ENCODE measurements at regions not wholly inside any gene's neighbourhood (a gene's known extent, or its start where the extent isn't known, plus 50 kb on each side); places are given as distances from the start of the nearest gene placed in this dataset.
A peak's percentile ranks its signal among the peaks of the same experiment; 100 is the strongest.

GRCh38 chr3:107938143-107938542 lies 152.7 kb downstream of the CD47 start:
- H3K36me3 Mint-ChIP-seq, result no peaks in the 10 kb centered on the region
- H3K9me3 Mint-ChIP-seq, result peaks cover 6% of the 10 kb centered on the region
- peaks cover 18% of the 10 kb centered on the region for H3K4me1 Mint-ChIP-seq
- ATAC-seq (no peak), DNase-seq (ENCODE audit: low spot score in 2 of 2) (no peak)
- H3K27ac Mint-ChIP-seq, result no peak overlapping the region
- no peak overlapping the region for H3K4me3 Mint-ChIP-seq

GRCh38 chr3:107934808-107935207 lies 156.0 kb downstream of the CD47 start:
- DNase-seq (ENCODE audit: low spot score in 2 of 2), result no peak
- no peaks in the 10 kb centered on the region for H3K4me1 Mint-ChIP-seq
- H3K27ac Mint-ChIP-seq, result no peak overlapping the region
- ATAC-seq, result no peak
- peaks cover 6% of the 10 kb centered on the region for H3K9me3 Mint-ChIP-seq
- H3K36me3 Mint-ChIP-seq, result no peaks in the 10 kb centered on the region
- no peak overlapping the region for H3K4me3 Mint-ChIP-seq

- ATAC-seq, result no peak
- no peaks in the 10 kb centered on the region for H3K4me1 Mint-ChIP-seq
These were observed 157.4 kb downstream of the CD47 start for GRCh38 chr3:107933450-107933849.

GRCh38 chr3:107931326-107931725 lies 159.5 kb downstream of the CD47 start:
- ATAC-seq (no peak), DNase-seq (ENCODE audit: low spot score in 2 of 2) (no peak)
- Mint-ChIP-seq H3K27ac (no peak overlapping the region), H3K4me3 (no peak overlapping the region), H3K9me3 (peaks cover 6% of the 10 kb centered on the region), H3K4me1 (peaks cover 13% of the 10 kb centered on the region), H3K36me3 (no peaks in the 10 kb centered on the region)

More at GRCh38 chr3:107933450-107933849, 157.4 kb downstream of the CD47 start:
- Mint-ChIP-seq H3K4me3 (no peak overlapping the region), H3K9me3 (peaks cover 6% of the 10 kb centered on the region), H3K27ac (no peak overlapping the region), H3K36me3 (no peaks in the 10 kb centered on the region)
- no peak for DNase-seq (ENCODE audit: low spot score in 2 of 2)

GRCh38 chr3:107929088-107929487 lies 161.7 kb downstream of the CD47 start:
- no peak for DNase-seq (ENCODE audit: low spot score in 2 of 2)
- H3K4me1 Mint-ChIP-seq, result peaks cover 13% of the 10 kb centered on the region
- peaks cover 6% of the 10 kb centered on the region for H3K9me3 Mint-ChIP-seq
- no peak overlapping the region for H3K4me3 Mint-ChIP-seq
- H3K36me3 Mint-ChIP-seq, result no peaks in the 10 kb centered on the region
- no peak overlapping the region for H3K27ac Mint-ChIP-seq
- ATAC-seq, result no peak

- DNase-seq (ENCODE audit: low spot score in 2 of 2) (no peak), ATAC-seq (peak; percentile 71)
- H3K27ac Mint-ChIP-seq, result peak overlapping the region; percentile 75
- peak overlapping the region; percentile 79 for H3K4me3 Mint-ChIP-seq
- H3K36me3 Mint-ChIP-seq, result no peaks in the 10 kb centered on the region
- no peaks in the 10 kb centered on the region for H3K9me3 Mint-ChIP-seq
- H3K4me1 Mint-ChIP-seq, result peaks cover 13% of the 10 kb centered on the region
These were observed 162.8 kb downstream of the CD47 start for GRCh38 chr3:107928084-107928445.

GRCh38 chr3:107927361-107928083 lies 163.3 kb downstream of the CD47 start:
- H3K4me3 Mint-ChIP-seq, result peak overlapping the region; percentile 79
- ATAC-seq (peak; percentile 96), DNase-seq (ENCODE audit: low spot score in 2 of 2) (peak; percentile 62 to 83)
- peak overlapping the region; percentile 75 for H3K27ac Mint-ChIP-seq
- peaks cover 13% of the 10 kb centered on the region for H3K4me1 Mint-ChIP-seq
- no peaks in the 10 kb centered on the region for H3K9me3 Mint-ChIP-seq
- no peaks in the 10 kb centered on the region for H3K36me3 Mint-ChIP-seq

- H3K9me3 Mint-ChIP-seq, result no peaks in the 10 kb centered on the region
- no peak for DNase-seq (ENCODE audit: low spot score in 2 of 2)
- no peak for ATAC-seq
- peaks cover 13% of the 10 kb centered on the region for H3K4me1 Mint-ChIP-seq
- no peaks in the 10 kb centered on the region for H3K36me3 Mint-ChIP-seq
- H3K4me3 Mint-ChIP-seq, result no peak overlapping the region
- no peak overlapping the region for H3K27ac Mint-ChIP-seq
These were observed 165.0 kb downstream of the CD47 start for GRCh38 chr3:107925851-107926250.

- Mint-ChIP-seq H3K4me3 (no peak overlapping the region), H3K4me1 (no peaks in the 10 kb centered on the region), H3K36me3 (no peaks in the 10 kb centered on the region), H3K9me3 (no peaks in the 10 kb centered on the region), H3K27ac (no peak overlapping the region)
- no peak for DNase-seq (ENCODE audit: low spot score in 2 of 2)
- no peak for ATAC-seq
These were observed 169.8 kb downstream of the CD47 start for GRCh38 chr3:107921038-107921437.

GRCh38 chr3:107920538-107920937 lies 170.3 kb downstream of the CD47 start:
- Mint-ChIP-seq H3K4me3 (no peak overlapping the region), H3K9me3 (no peaks in the 10 kb centered on the region), H3K36me3 (no peaks in the 10 kb centered on the region), H3K27ac (no peak overlapping the region), H3K4me1 (no peaks in the 10 kb centered on the region)
- peak; percentile 71 for ATAC-seq
- DNase-seq (ENCODE audit: low spot score in 2 of 2), result no peak

GRCh38 chr3:107919239-107919638 lies 171.6 kb downstream of the CD47 start:
- no peaks in the 10 kb centered on the region for H3K36me3 Mint-ChIP-seq
- no peak overlapping the region for H3K27ac Mint-ChIP-seq
- ATAC-seq (no peak), DNase-seq (ENCODE audit: low spot score in 2 of 2) (no peak)
- H3K4me1 Mint-ChIP-seq, result no peaks in the 10 kb centered on the region
- no peak overlapping the region for H3K4me3 Mint-ChIP-seq
- H3K9me3 Mint-ChIP-seq, result no peaks in the 10 kb centered on the region

GRCh38 chr3:107916171-107916570 lies 174.7 kb downstream of the CD47 start:
- DNase-seq (ENCODE audit: low spot score in 2 of 2), result no peak
- ATAC-seq, result no peak
- H3K4me3 Mint-ChIP-seq, result no peak overlapping the region
- no peaks in the 10 kb centered on the region for H3K9me3 Mint-ChIP-seq
- no peaks in the 10 kb centered on the region for H3K36me3 Mint-ChIP-seq
- H3K27ac Mint-ChIP-seq, result no peak overlapping the region
- H3K4me1 Mint-ChIP-seq, result peaks cover 6% of the 10 kb centered on the region

- H3K36me3 Mint-ChIP-seq, result no peaks in the 10 kb centered on the region
- ATAC-seq (no peak), DNase-seq (ENCODE audit: low spot score in 2 of 2) (no peak)
- H3K9me3 Mint-ChIP-seq, result no peaks in the 10 kb centered on the region
- H3K4me1 Mint-ChIP-seq, result peaks cover 10% of the 10 kb centered on the region
- no peak overlapping the region for H3K27ac Mint-ChIP-seq
- H3K4me3 Mint-ChIP-seq, result no peak overlapping the region
These were observed 175.1 kb downstream of the CD47 start for GRCh38 chr3:107915706-107916105.

GRCh38 chr3:107913701-107914100 lies 177.1 kb downstream of the CD47 start:
- Mint-ChIP-seq H3K9me3 (no peaks in the 10 kb centered on the region), H3K36me3 (no peaks in the 10 kb centered on the region), H3K4me1 (peaks cover 16% of the 10 kb centered on the region), H3K4me3 (no peak overlapping the region), H3K27ac (no peak overlapping the region)
- DNase-seq (ENCODE audit: low spot score in 2 of 2) (no peak), ATAC-seq (no peak)

GRCh38 chr3:107911337-107912000 lies 179.4 kb downstream of the CD47 start:
- ATAC-seq (peak; percentile 74), DNase-seq (ENCODE audit: low spot score in 2 of 2) (no peak)
- H3K4me3 Mint-ChIP-seq, result no peak overlapping the region
- no peaks in the 10 kb centered on the region for H3K36me3 Mint-ChIP-seq
- H3K27ac Mint-ChIP-seq, result no peak overlapping the region
- no peaks in the 10 kb centered on the region for H3K9me3 Mint-ChIP-seq
- peaks cover 21% of the 10 kb centered on the region for H3K4me1 Mint-ChIP-seq

GRCh38 chr3:107910713-107911259 lies 180.0 kb downstream of the CD47 start:
- Mint-ChIP-seq H3K27ac (no peak overlapping the region), H3K36me3 (no peaks in the 10 kb centered on the region), H3K4me1 (peaks cover 21% of the 10 kb centered on the region), H3K4me3 (no peak overlapping the region), H3K9me3 (no peaks in the 10 kb centered on the region)
- DNase-seq (ENCODE audit: low spot score in 2 of 2), result no peak
- ATAC-seq, result peak; percentile 84
